PC-9 (cell line): ENCODE measurements at regions not wholly inside any gene's neighbourhood (a gene's known extent, or its start where the extent isn't known, plus 50 kb on each side); places are given as distances from the start of the nearest gene placed in this dataset.

ENCODE experiments used
- EZH2 ChIP-seq: fragments of 200-600 bp; sonication (generic); IDR thresholded peaks from 2 replicates; pipeline ENCODE4 v1.8.0; 2017; ENCODE audit warnings: antibody characterized with exemption, low read depth
- TF ChIP-seq, protein P1 (sequence below): fragments of 200-600 bp; sonication (generic); conservative IDR thresholded peaks from 2 replicates; pipeline ENCODE4 v1.6.1; 2017; ENCODE audit warnings: mixed run types, antibody characterized with exemption, mild to moderate bottlenecking, moderate library complexity

DNA sequence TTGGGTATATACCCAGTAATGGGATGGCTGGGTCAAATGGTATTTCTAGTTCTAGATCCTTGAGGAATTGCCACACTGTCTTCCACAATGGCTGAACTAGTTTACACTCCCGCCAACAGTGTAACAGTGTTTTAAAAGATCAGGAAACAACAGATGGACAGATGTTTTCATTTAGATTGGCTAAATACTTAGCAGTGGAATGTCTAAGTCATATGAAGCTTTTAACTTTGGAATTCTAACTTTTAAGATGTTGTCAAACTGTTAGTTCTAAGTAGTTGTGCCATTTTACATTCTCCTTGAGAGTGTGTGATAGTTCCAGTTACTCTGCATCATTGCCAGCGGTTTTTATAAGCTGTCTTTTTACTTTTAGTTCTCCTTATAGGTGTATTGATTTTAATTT, 688.8 kb downstream of the SEMA5A start:
- TF ChIP-seq EZH2 = no peak
- TF ChIP-seq, protein P1, sequence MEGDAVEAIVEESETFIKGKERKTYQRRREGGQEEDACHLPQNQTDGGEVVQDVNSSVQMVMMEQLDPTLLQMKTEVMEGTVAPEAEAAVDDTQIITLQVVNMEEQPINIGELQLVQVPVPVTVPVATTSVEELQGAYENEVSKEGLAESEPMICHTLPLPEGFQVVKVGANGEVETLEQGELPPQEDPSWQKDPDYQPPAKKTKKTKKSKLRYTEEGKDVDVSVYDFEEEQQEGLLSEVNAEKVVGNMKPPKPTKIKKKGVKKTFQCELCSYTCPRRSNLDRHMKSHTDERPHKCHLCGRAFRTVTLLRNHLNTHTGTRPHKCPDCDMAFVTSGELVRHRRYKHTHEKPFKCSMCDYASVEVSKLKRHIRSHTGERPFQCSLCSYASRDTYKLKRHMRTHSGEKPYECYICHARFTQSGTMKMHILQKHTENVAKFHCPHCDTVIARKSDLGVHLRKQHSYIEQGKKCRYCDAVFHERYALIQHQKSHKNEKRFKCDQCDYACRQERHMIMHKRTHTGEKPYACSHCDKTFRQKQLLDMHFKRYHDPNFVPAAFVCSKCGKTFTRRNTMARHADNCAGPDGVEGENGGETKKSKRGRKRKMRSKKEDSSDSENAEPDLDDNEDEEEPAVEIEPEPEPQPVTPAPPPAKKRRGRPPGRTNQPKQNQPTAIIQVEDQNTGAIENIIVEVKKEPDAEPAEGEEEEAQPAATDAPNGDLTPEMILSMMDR = no peak
